Caco-2 (cell line): ENCODE measurements at regions not wholly inside any gene's neighbourhood (a gene's known extent, or its start where the extent isn't known, plus 50 kb on each side); places are given as distances from the start of the nearest gene placed in this dataset.
A peak's percentile ranks its signal among the peaks of the same experiment; 100 is the strongest.

Source experiments
- BruUV-seq: library from RNA; stranded (reverse); fragments of 400-500 nt; replicated peaks from 2 replicates; lab custom pipeline; 2021; lab: Mats Ljungman, UMichigan
- CTCF ChIA-PET: fragments of 300-600 bp; sonication (Branson Sonifier 250); formaldehyde crosslinking; loops from one replicate; lab custom pipeline; 2022; ENCODE audit warnings: antibody characterized with exemption; lab: Charles Lee
- POLR2A ChIA-PET: fragments of 300-600 bp; sonication (Branson Sonifier 250); formaldehyde crosslinking; loops from one replicate; lab custom pipeline; 2022; ENCODE audit warnings: antibody characterized with exemption; lab: Charles Lee
- DNase-seq, 2 experiments: peaks; one replicate each; pipeline versions ENCODE4 v3.0.0 to v3.0.0-alpha.2; 2020 to 2022
- H3K27me3 ChIP-seq: replicated peaks from 2 replicates; pipeline ENCODE4 v1.6.0; 2011; ENCODE audit warnings: low read length; ENCODE audit not compliant: control insufficient read depth, insufficient read depth
- H3K36me3 ChIP-seq: 2 replicates; pipeline ENCODE4 v1.5.1; 2011; ENCODE audit warnings: low read length; ENCODE audit not compliant: control insufficient read depth, insufficient read depth
- H3K4me1 ChIP-seq: fragments of 250-450 bp; sonication (Bioruptor Pico); 2 replicates; pipeline ENCODE4 v1.5.1; 2020; ENCODE audit warnings: mild to moderate bottlenecking
- H3K4me3 ChIP-seq: 2 replicates; pipeline ENCODE4 v1.5.1; 2011; ENCODE audit warnings: low read depth, mild to moderate bottlenecking, control low read depth, low read length
- H3K9me3 ChIP-seq: fragments of 250-450 bp; sonication (Bioruptor Pico); 2 replicates; pipeline ENCODE4 v1.5.1; 2020; ENCODE audit warnings: mild to moderate bottlenecking, moderate library complexity
- H3K27ac Mint-ChIP-seq: one replicate; pipeline ENCODE4 v1.8.0; 2022; ENCODE audit warnings: mixed read lengths; ENCODE audit not compliant: unreplicated experiment
- H3K27me3 Mint-ChIP-seq: one replicate; pipeline ENCODE4 v1.8.0; 2022; ENCODE audit warnings: mixed read lengths; ENCODE audit not compliant: insufficient read depth, unreplicated experiment
- H3K36me3 Mint-ChIP-seq: one replicate; pipeline ENCODE4 v1.8.0; 2022; ENCODE audit warnings: mild to moderate bottlenecking, mixed read lengths; ENCODE audit not compliant: insufficient read depth, unreplicated experiment
- H3K4me1 Mint-ChIP-seq: one replicate; pipeline ENCODE4 v1.8.0; 2022; ENCODE audit warnings: low read depth, mixed read lengths; ENCODE audit not compliant: unreplicated experiment
- H3K4me3 Mint-ChIP-seq: one replicate; pipeline ENCODE4 v1.8.0; 2022; ENCODE audit warnings: mild to moderate bottlenecking, moderate library complexity, mixed read lengths; ENCODE audit not compliant: unreplicated experiment
- H3K9me3 Mint-ChIP-seq: one replicate; pipeline ENCODE4 v1.8.0; 2022; ENCODE audit warnings: mixed read lengths; ENCODE audit not compliant: unreplicated experiment
- CTCF ChIP-seq, 2 experiments: fragments of 200-600 bp in 1 of 2; IDR thresholded peaks; 1 replicate in 1 of 2; 2 replicates in 1 of 2; pipeline versions ENCODE4 v1.5.1 to v1.8.0; 2011 to 2022; ENCODE audit warnings: antibody characterized with exemption in 1 of 2, control low read depth in 1 of 2, inconsistent platforms in 1 of 2, low read depth in 1 of 2, low read length in 1 of 2, mild to moderate bottlenecking in 1 of 2, moderate library complexity in 1 of 2; ENCODE audit not compliant: insufficient read depth in 1 of 2, severe bottlenecking in 1 of 2, unreplicated experiment in 1 of 2
- intact Hi-C: fragments of 100-400 bp; cut with micrococcal nuclease; formaldehyde crosslinking; loops from one replicate; pipeline ENCODE4 v1.10.0; 2022; ENCODE audit not compliant: unreplicated experiment

DNA sequence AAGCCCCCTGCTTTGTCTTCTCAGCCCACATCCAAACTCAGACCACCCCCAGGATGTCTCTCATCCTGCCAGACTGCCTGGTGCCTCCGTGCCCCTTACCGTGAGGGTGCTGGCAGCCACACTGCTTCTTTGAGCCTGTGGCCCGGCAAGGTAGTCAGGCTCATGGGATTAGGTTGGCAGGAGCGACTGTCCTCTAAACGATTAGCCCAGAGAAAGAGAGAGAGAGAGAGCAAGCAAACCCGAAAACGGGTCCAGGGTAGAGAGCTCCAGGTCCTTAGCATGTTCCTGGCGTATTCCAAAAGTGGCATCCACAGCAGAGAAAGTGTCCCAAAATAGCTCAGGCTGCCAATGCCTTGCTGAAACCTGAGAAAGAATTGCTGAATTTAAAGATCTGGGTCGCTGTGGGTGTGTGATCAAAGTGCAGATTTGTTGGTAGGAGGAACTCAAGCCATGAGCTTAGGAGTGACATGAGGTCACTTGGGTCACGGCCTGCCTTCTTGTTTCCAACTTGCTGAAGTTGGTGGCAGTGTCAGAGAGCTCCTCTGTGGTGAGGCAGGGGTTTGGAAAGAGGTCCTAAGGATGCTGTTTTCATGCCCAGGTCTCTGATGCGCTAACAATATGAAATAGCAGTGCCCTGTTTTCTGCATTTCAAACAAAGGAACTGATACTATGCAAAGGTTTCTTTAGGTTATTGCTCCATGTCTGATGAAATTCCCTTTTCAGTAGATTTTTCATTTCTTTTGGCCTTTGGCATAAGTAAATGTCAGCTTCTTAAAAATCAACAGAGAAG lies 81.6 kb downstream of the RTL9 start:
- Histone ChIP-seq H3K36me3 (no peaks in the 10 kb centered on the region), H3K4me3 (no peak overlapping the region), H3K27me3 (no peaks in the 10 kb centered on the region), H3K4me1 (no peaks in the 10 kb centered on the region), H3K9me3 (no peaks in the 10 kb centered on the region)
- no peaks in the 10 kb centered on the region for H3K36me3 Mint-ChIP-seq
- peaks cover 6% of the 10 kb centered on the region for H3K27me3 Mint-ChIP-seq
- ChIA-PET CTCF (no interaction called here), POLR2A (no interaction called here)
- no peak overlapping the region for H3K27ac Mint-ChIP-seq
- DNase-seq, result no peak
- H3K9me3 Mint-ChIP-seq, result no peaks in the 10 kb centered on the region
- H3K4me1 Mint-ChIP-seq, result no peaks in the 10 kb centered on the region
- intact Hi-C loops, result no loop called here
- no peak overlapping the region for H3K4me3 Mint-ChIP-seq
- no TSS peak for BruUV-seq
- no peak for TF ChIP-seq CTCF (IDR thresholded peaks at IDR 0.05; ENCODE audit: insufficient read depth in 1 of 2, low read depth in 1 of 2, low read length in 1 of 2, severe bottlenecking in 1 of 2, unreplicated experiment in 1 of 2)

DNA sequence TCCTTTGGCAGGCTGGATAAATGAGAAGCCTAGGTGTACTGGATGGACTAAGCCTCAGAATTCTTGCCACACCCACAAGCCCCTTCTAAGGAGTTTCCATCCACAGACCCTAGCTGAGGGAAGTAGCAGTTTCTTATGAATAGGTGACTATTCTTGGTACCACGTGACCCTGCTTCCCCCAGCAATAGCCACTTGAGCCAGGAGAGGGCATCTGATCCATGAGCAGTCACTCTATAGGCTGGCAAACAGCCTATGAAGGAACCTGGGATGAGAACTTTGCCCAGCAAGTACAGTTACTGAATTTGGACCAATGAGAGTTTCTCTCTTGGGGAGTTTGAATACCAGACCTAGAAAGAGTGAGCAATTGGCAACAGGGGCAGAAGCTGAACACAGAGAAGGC lies 84.0 kb downstream of the RTL9 start:
- POLR2A ChIA-PET, result no interaction called here

GRCh38 chrX:110444996-110445395 lies 86.3 kb downstream of the RTL9 start:
- Mint-ChIP-seq H3K27ac (no peak overlapping the region), H3K9me3 (no peaks in the 10 kb centered on the region), H3K27me3 (peaks cover 6% of the 10 kb centered on the region), H3K4me3 (no peak overlapping the region), H3K36me3 (no peaks in the 10 kb centered on the region), H3K4me1 (no peaks in the 10 kb centered on the region)
- Histone ChIP-seq H3K4me1 (no peaks in the 10 kb centered on the region), H3K36me3 (no peaks in the 10 kb centered on the region), H3K9me3 (no peaks in the 10 kb centered on the region), H3K27me3 (no peaks in the 10 kb centered on the region), H3K4me3 (no peak overlapping the region)
- BruUV-seq, result no TSS peak
- ChIA-PET POLR2A (no interaction called here), CTCF (no interaction called here)
- DNase-seq, result no peak
- TF ChIP-seq CTCF (IDR thresholded peaks at IDR 0.05; ENCODE audit: insufficient read depth in 1 of 2, low read depth in 1 of 2, low read length in 1 of 2, severe bottlenecking in 1 of 2, unreplicated experiment in 1 of 2), result no peak
- intact Hi-C loops, result no loop called here

More for the DNA sequence above, 84.0 kb downstream of the RTL9 start:
- Histone ChIP-seq H3K36me3 (no peaks in the 10 kb centered on the region), H3K9me3 (no peaks in the 10 kb centered on the region), H3K4me1 (no peaks in the 10 kb centered on the region), H3K4me3 (no peak overlapping the region), H3K27me3 (no peaks in the 10 kb centered on the region)
- Mint-ChIP-seq H3K27me3 (peaks cover 6% of the 10 kb centered on the region), H3K4me1 (no peaks in the 10 kb centered on the region), H3K36me3 (no peaks in the 10 kb centered on the region), H3K4me3 (no peak overlapping the region), H3K27ac (no peak overlapping the region), H3K9me3 (no peaks in the 10 kb centered on the region)
- DNase-seq, result peak; percentile 45 to 57
- peak; percentile 25 to 37 for TF ChIP-seq CTCF (IDR thresholded peaks at IDR 0.05; ENCODE audit: insufficient read depth in 1 of 2, low read depth in 1 of 2, low read length in 1 of 2, severe bottlenecking in 1 of 2, unreplicated experiment in 1 of 2)
- BruUV-seq, result no TSS peak
- CTCF ChIA-PET, result no interaction called here
- intact Hi-C loops, result no loop called here
